Iris pigment epithelial cell (primary cell): ENCODE measurements at regions not wholly inside any gene's neighbourhood (a gene's known extent, or its start where the extent isn't known, plus 50 kb on each side); places are given as distances from the start of the nearest gene placed in this dataset.
"Not testable (repeated sequence)": the region's sequence is repeated elsewhere in the genome, so short reads cannot be mapped to it uniquely, and the experiment has no call there.

Experiments
- DNase-seq: peaks from one replicate; pipeline ENCODE4 v3.0.0-alpha.2; 2011; ENCODE audit warnings: low read depth

GRCh38 chrX:34404386-34405070 is 252.6 kb downstream of the TMEM47 start:
- no peak for DNase-seq

GRCh38 chrX:34401411-34401810 is 255.7 kb downstream of the TMEM47 start:
- DNase-seq: no peak

GRCh38 chrX:34382416-34382815 is 250.3 kb upstream of the FAM47A start:
- peak; percentile 29 for DNase-seq

GRCh38 chrX:34381241-34381640 is 249.1 kb upstream of the FAM47A start:
- peak; percentile 9 for DNase-seq

- no peak for DNase-seq
These were observed 247.8 kb upstream of the FAM47A start for GRCh38 chrX:34379891-34380290.

- DNase-seq: no peak
These were observed 245.5 kb upstream of the FAM47A start for GRCh38 chrX:34377645-34378044.

- DNase-seq: no peak
These were observed 239.6 kb upstream of the FAM47A start for GRCh38 chrX:34371754-34372153.

- DNase-seq: peak; percentile 31
These were observed 233.4 kb upstream of the FAM47A start for GRCh38 chrX:34365471-34365870.

GRCh38 chrX:34350561-34351335 is 218.6 kb upstream of the FAM47A start:
- DNase-seq: peak; percentile 35

- DNase-seq: no peak
These were observed 210.9 kb upstream of the FAM47A start for GRCh38 chrX:34343001-34343400.

GRCh38 chrX:34341814-34342213 is 209.7 kb upstream of the FAM47A start:
- no peak for DNase-seq

GRCh38 chrX:34341258-34341657 is 209.1 kb upstream of the FAM47A start:
- DNase-seq: no peak

GRCh38 chrX:34338046-34338445 is 205.9 kb upstream of the FAM47A start:
- no peak for DNase-seq

- not testable (repeated sequence) for DNase-seq
These were observed 203.3 kb upstream of the FAM47A start for GRCh38 chrX:34335376-34335775.

- DNase-seq: peak; percentile 1
These were observed 200.2 kb upstream of the FAM47A start for GRCh38 chrX:34332334-34332733.

- no peak for DNase-seq
These were observed 193.3 kb upstream of the FAM47A start for GRCh38 chrX:34325460-34325859.

GRCh38 chrX:34320424-34320823 is 188.3 kb upstream of the FAM47A start:
- DNase-seq: not testable (repeated sequence)

GRCh38 chrX:34300871-34301270 is 168.8 kb upstream of the FAM47A start:
- DNase-seq: peak; percentile 70

- no peak for DNase-seq
These were observed 167.4 kb upstream of the FAM47A start for GRCh38 chrX:34299451-34299967.

GRCh38 chrX:34294665-34295064 is 162.6 kb upstream of the FAM47A start:
- DNase-seq: no peak

GRCh38 chrX:34288782-34289181 is 156.7 kb upstream of the FAM47A start:
- DNase-seq: no peak

GRCh38 chrX:34279866-34280560 is 147.9 kb upstream of the FAM47A start:
- no peak for DNase-seq

GRCh38 chrX:34275699-34276098 is 143.6 kb upstream of the FAM47A start:
- DNase-seq: no peak
